ENCODE measurements at regions not wholly inside any gene's neighbourhood (a gene's known extent, or its start where the extent isn't known, plus 50 kb on each side); places are given as distances from the start of the nearest gene placed in this dataset.
"Not testable (repeated sequence)": the region's sequence is repeated elsewhere in the genome, so short reads cannot be mapped to it uniquely, and the experiment has no call there.

GRCh38 chr5:38607396-38607795 is 51.0 kb upstream of the LIFR start:
- no peak for DNase-seq (ENCODE audit: low spot score)

- DNase-seq (ENCODE audit: low spot score): no peak
These were observed 51.6 kb upstream of the LIFR start for GRCh38 chr5:38607930-38608564.

GRCh38 chr5:38608874-38609273 is 52.4 kb upstream of the LIFR start:
- DNase-seq (ENCODE audit: low spot score): no peak

- no peak for DNase-seq (ENCODE audit: low spot score)
These were observed 56.4 kb upstream of the LIFR start for GRCh38 chr5:38612851-38613250.

- DNase-seq (ENCODE audit: low spot score): no peak
These were observed 57.0 kb upstream of the LIFR start for GRCh38 chr5:38613490-38613889.

- no peak for DNase-seq (ENCODE audit: low spot score)
These were observed 57.8 kb upstream of the LIFR start for GRCh38 chr5:38613992-38614836.

GRCh38 chr5:38615042-38615441 is 58.6 kb upstream of the LIFR start:
- no peak for DNase-seq (ENCODE audit: low spot score)

- DNase-seq (ENCODE audit: low spot score): no peak
These were observed 59.6 kb upstream of the LIFR start for GRCh38 chr5:38615981-38616451.

- DNase-seq (ENCODE audit: low spot score): no peak
These were observed 61.7 kb upstream of the LIFR start for GRCh38 chr5:38618154-38618553.

GRCh38 chr5:38621331-38621730 is 64.9 kb upstream of the LIFR start:
- no peak for DNase-seq (ENCODE audit: low spot score)

GRCh38 chr5:38621840-38622437 is 65.5 kb upstream of the LIFR start:
- DNase-seq (ENCODE audit: low spot score): no peak

- no peak for DNase-seq (ENCODE audit: low spot score)
These were observed 66.3 kb upstream of the LIFR start for GRCh38 chr5:38622723-38623129.

- DNase-seq (ENCODE audit: low spot score): not testable (repeated sequence)
These were observed 68.1 kb upstream of the LIFR start for GRCh38 chr5:38624541-38624940.

GRCh38 chr5:38631376-38631775 is 74.9 kb upstream of the LIFR start:
- DNase-seq (ENCODE audit: low spot score): not testable (repeated sequence)

GRCh38 chr5:38634568-38635369 is 78.3 kb upstream of the LIFR start:
- DNase-seq (ENCODE audit: low spot score): no peak

- DNase-seq (ENCODE audit: low spot score): no peak
These were observed 80.2 kb upstream of the LIFR start for GRCh38 chr5:38636626-38637025.

GRCh38 chr5:38638656-38639055 is 82.2 kb upstream of the LIFR start:
- DNase-seq (ENCODE audit: low spot score): no peak

GRCh38 chr5:38639377-38640358 is 83.2 kb upstream of the LIFR start:
- no peak for DNase-seq (ENCODE audit: low spot score)

GRCh38 chr5:38641003-38641402 is 84.6 kb upstream of the LIFR start:
- DNase-seq (ENCODE audit: low spot score): no peak

GRCh38 chr5:38642189-38642911 is 85.9 kb upstream of the LIFR start:
- DNase-seq (ENCODE audit: low spot score): peak; percentile 62
